ENCODE measurements at regions not wholly inside any gene's neighbourhood (a gene's known extent, or its start where the extent isn't known, plus 50 kb on each side); places are given as distances from the start of the nearest gene placed in this dataset.

DNA sequence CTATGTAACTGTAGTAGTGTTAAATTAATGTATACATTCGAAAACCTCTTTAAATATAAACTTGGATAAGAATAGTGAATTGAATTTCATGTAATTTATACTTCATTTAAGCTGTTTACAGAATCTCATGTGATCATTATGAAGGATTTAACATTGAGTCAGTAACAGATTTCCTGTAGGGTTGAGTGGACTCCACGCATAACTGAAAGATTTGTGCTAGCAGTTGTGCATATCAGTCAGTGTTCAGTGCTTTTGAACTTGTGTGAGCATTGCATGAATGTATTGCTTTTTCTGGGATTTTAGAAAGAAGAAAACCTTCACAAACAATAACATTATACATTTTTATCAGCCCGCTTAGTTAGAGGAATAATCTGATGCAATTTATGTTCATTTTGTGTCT, 1435.3 kb downstream of the LRFN5 start:
- H3K4me3 ChIP-seq (ENCODE audit: control extremely low read depth in 1 of 5, extremely low read depth in 1 of 5, insufficient read depth in 1 of 5, low read depth in 2 of 5, low read length in 4 of 5) = no peak overlapping the region
- no peak overlapping the region for H3K9ac ChIP-seq (ENCODE audit: low read length)
- no peak overlapping the region for H2AFZ ChIP-seq (ENCODE audit: insufficient read depth, low read depth, low read length, poor library complexity, severe bottlenecking)
- ChIA-PET CTCF (no interaction called here), POLR2A (no interaction called here)
- no peaks in the 10 kb centered on the region for H3K79me2 ChIP-seq (ENCODE audit: control insufficient read depth, insufficient read depth, low read length)
- H3K27ac Mint-ChIP-seq = no peak overlapping the region
- no peaks in the 10 kb centered on the region for H3K36me3 ChIP-seq (replicated peaks in 1 of 2; ENCODE audit: control extremely low read depth in 1 of 2, control insufficient read depth in 1 of 2, extremely low read depth in 1 of 2, insufficient read depth in 2 of 2, low read length in 1 of 2)
- TF ChIP-seq EZH2 (IDR thresholded peaks at IDR 0.05; ENCODE audit: borderline replicate concordance, insufficient read depth, low read depth, low read length, poor library complexity, severe bottlenecking) = no peak
- TF ChIP-seq, protein P1, sequence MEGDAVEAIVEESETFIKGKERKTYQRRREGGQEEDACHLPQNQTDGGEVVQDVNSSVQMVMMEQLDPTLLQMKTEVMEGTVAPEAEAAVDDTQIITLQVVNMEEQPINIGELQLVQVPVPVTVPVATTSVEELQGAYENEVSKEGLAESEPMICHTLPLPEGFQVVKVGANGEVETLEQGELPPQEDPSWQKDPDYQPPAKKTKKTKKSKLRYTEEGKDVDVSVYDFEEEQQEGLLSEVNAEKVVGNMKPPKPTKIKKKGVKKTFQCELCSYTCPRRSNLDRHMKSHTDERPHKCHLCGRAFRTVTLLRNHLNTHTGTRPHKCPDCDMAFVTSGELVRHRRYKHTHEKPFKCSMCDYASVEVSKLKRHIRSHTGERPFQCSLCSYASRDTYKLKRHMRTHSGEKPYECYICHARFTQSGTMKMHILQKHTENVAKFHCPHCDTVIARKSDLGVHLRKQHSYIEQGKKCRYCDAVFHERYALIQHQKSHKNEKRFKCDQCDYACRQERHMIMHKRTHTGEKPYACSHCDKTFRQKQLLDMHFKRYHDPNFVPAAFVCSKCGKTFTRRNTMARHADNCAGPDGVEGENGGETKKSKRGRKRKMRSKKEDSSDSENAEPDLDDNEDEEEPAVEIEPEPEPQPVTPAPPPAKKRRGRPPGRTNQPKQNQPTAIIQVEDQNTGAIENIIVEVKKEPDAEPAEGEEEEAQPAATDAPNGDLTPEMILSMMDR (IDR thresholded peaks at IDR 0.05) = no peak
- intact Hi-C loops (cut with micrococcal nuclease) = no loop called here
- H3K4me2 ChIP-seq (replicated peaks; ENCODE audit: low read depth, low read length, poor library complexity, severe bottlenecking) = no peak overlapping the region
- H3K4me1 Mint-ChIP-seq = no peaks in the 10 kb centered on the region
- H3K27me3 Mint-ChIP-seq = no peaks in the 10 kb centered on the region
- no peaks in the 10 kb centered on the region for H3K9me3 ChIP-seq (ENCODE audit: control extremely low read depth in 1 of 3, control insufficient read depth in 2 of 3, insufficient read depth in 1 of 3, low read length in 2 of 3)
- no peaks in the 10 kb centered on the region for H3K27me3 ChIP-seq (replicated peaks in 1 of 4; ENCODE audit: control extremely low read depth in 1 of 4, control insufficient read depth in 3 of 4, insufficient read depth in 4 of 4, low read length in 3 of 4)
- no peak for ATAC-seq (ENCODE audit: low read depth)
- no peaks in the 10 kb centered on the region for H4K20me1 ChIP-seq (ENCODE audit: control insufficient read depth, insufficient read depth, low read length, poor library complexity, severe bottlenecking)
- no peaks in the 10 kb centered on the region for H3K9me3 Mint-ChIP-seq (ENCODE audit: insufficient read depth)
- no CpG with 5 or more reads among the region's 3 CpGs for WGBS (ENCODE audit: insufficient coverage)
- H3K4me3 Mint-ChIP-seq = no peak overlapping the region
- no peaks in the 10 kb centered on the region for H3K4me1 ChIP-seq (ENCODE audit: control insufficient read depth in 2 of 2, insufficient read depth in 2 of 2, low read length in 2 of 2)
- no peak for DNase-seq
- no peak overlapping the region for H3K27ac ChIP-seq (ENCODE audit: low read length in 2 of 2)

- CTCF ChIA-PET = no interaction called here
- 86% methylated on average over 1 of the region's 3 CpGs for WGBS (ENCODE audit: insufficient coverage)
- peaks cover 4% of the 10 kb centered on the region for H3K4me1 Mint-ChIP-seq
- intact Hi-C loops (cut with micrococcal nuclease) = no loop called here
- no peak overlapping the region for H3K4me3 Mint-ChIP-seq
- POLR2A ChIA-PET = no interaction called here
- no peak overlapping the region for H3K4me2 ChIP-seq (replicated peaks; ENCODE audit: low read depth, low read length, poor library complexity, severe bottlenecking)
- no peaks in the 10 kb centered on the region for H3K27me3 Mint-ChIP-seq
- ATAC-seq (ENCODE audit: low read depth) (no peak), DNase-seq (no peak)
- no peak overlapping the region for H3K27ac Mint-ChIP-seq
- H3K9ac ChIP-seq (ENCODE audit: low read length) = no peak overlapping the region
- TF ChIP-seq, protein P1 (IDR thresholded peaks at IDR 0.05) = no peak
- no peak for TF ChIP-seq EZH2 (IDR thresholded peaks at IDR 0.05; ENCODE audit: borderline replicate concordance, insufficient read depth, low read depth, low read length, poor library complexity, severe bottlenecking)
- no peaks in the 10 kb centered on the region for H3K36me3 ChIP-seq (replicated peaks in 1 of 2; ENCODE audit: control extremely low read depth in 1 of 2, control insufficient read depth in 1 of 2, extremely low read depth in 1 of 2, insufficient read depth in 2 of 2, low read length in 1 of 2)
- no peak overlapping the region for H3K4me3 ChIP-seq (ENCODE audit: control extremely low read depth in 1 of 5, extremely low read depth in 1 of 5, insufficient read depth in 1 of 5, low read depth in 2 of 5, low read length in 4 of 5)
- no peaks in the 10 kb centered on the region for H3K9me3 Mint-ChIP-seq (ENCODE audit: insufficient read depth)
- H3K9me3 ChIP-seq (ENCODE audit: control extremely low read depth in 1 of 3, control insufficient read depth in 2 of 3, insufficient read depth in 1 of 3, low read length in 2 of 3) = no peaks in the 10 kb centered on the region
- H3K27ac ChIP-seq (ENCODE audit: low read length in 2 of 2) = no peak overlapping the region
- no peaks in the 10 kb centered on the region for H4K20me1 ChIP-seq (ENCODE audit: control insufficient read depth, insufficient read depth, low read length, poor library complexity, severe bottlenecking)
- no peaks in the 10 kb centered on the region for H3K27me3 ChIP-seq (replicated peaks in 1 of 4; ENCODE audit: control extremely low read depth in 1 of 4, control insufficient read depth in 3 of 4, insufficient read depth in 4 of 4, low read length in 3 of 4)
- no peaks in the 10 kb centered on the region for H3K4me1 ChIP-seq (ENCODE audit: control insufficient read depth in 2 of 2, insufficient read depth in 2 of 2, low read length in 2 of 2)
- no peak overlapping the region for H2AFZ ChIP-seq (ENCODE audit: insufficient read depth, low read depth, low read length, poor library complexity, severe bottlenecking)
- H3K79me2 ChIP-seq (ENCODE audit: control insufficient read depth, insufficient read depth, low read length) = no peaks in the 10 kb centered on the region
Observed at GRCh38 chr14:43041207-43041606, 1434.5 kb downstream of the LRFN5 start.

Data from B cell (primary cell).